ENCODE measurements at regions not wholly inside any gene's neighbourhood (a gene's known extent, or its start where the extent isn't known, plus 50 kb on each side); places are given as distances from the start of the nearest gene placed in this dataset.

- H3K36me3 ChIP-seq, result no peaks in the 10 kb centered on the region
These were observed 226.7 kb upstream of the SFRP2 start for GRCh38 chr4:154015578-154015977.

GRCh38 chr4:154014407-154015321, 225.8 kb upstream of the SFRP2 start:
- Histone ChIP-seq H3K36me3 (no peaks in the 10 kb centered on the region), H3K4me3 (no peak overlapping the region), H3K4me1 (no peaks in the 10 kb centered on the region), H3K27me3 (no peaks in the 10 kb centered on the region), H3K9me3 (no peaks in the 10 kb centered on the region), H3K27ac (no peak overlapping the region)
- TF ChIP-seq CTCF (IDR thresholded peaks at IDR 0.05), result no peak
- ATAC-seq (no peak), DNase-seq (no peak)
- intact Hi-C loops (cut with DNase I), result no loop called here

More at GRCh38 chr4:154015578-154015977, 226.7 kb upstream of the SFRP2 start:
- no peaks in the 10 kb centered on the region for H3K27me3 ChIP-seq
- H3K4me1 ChIP-seq, result no peaks in the 10 kb centered on the region
- no peak overlapping the region for H3K27ac ChIP-seq
- TF ChIP-seq CTCF (IDR thresholded peaks at IDR 0.05), result no peak
- H3K4me3 ChIP-seq, result no peak overlapping the region
- H3K9me3 ChIP-seq, result no peaks in the 10 kb centered on the region
- DNase-seq (no peak), ATAC-seq (no peak)
- intact Hi-C loops (cut with DNase I), result no loop called here

GRCh38 chr4:154013576-154013975, 224.7 kb upstream of the SFRP2 start:
- no peak for DNase-seq

GRCh38 chr4:154010371-154010770, 221.5 kb upstream of the SFRP2 start:
- DNase-seq (no peak), ATAC-seq (no peak)

More at GRCh38 chr4:154013576-154013975, 224.7 kb upstream of the SFRP2 start:
- ATAC-seq, result no peak
- Histone ChIP-seq H3K27ac (no peak overlapping the region), H3K4me3 (no peak overlapping the region), H3K9me3 (no peaks in the 10 kb centered on the region), H3K4me1 (no peaks in the 10 kb centered on the region), H3K36me3 (no peaks in the 10 kb centered on the region), H3K27me3 (no peaks in the 10 kb centered on the region)
- TF ChIP-seq CTCF (IDR thresholded peaks at IDR 0.05), result no peak
- intact Hi-C loops (cut with DNase I), result no loop called here

GRCh38 chr4:154009788-154010187, 220.9 kb upstream of the SFRP2 start:
- Histone ChIP-seq H3K9me3 (no peaks in the 10 kb centered on the region), H3K27me3 (no peaks in the 10 kb centered on the region), H3K36me3 (no peaks in the 10 kb centered on the region), H3K27ac (peak overlapping the region; percentile 17), H3K4me1 (no peaks in the 10 kb centered on the region), H3K4me3 (no peak overlapping the region)
- TF ChIP-seq CTCF (IDR thresholded peaks at IDR 0.05), result no peak
- DNase-seq, result no peak
- intact Hi-C loops (cut with DNase I), result no loop called here
- no peak for ATAC-seq

More at GRCh38 chr4:154010371-154010770, 221.5 kb upstream of the SFRP2 start:
- Histone ChIP-seq H3K27ac (peak overlapping the region; percentile 17), H3K4me3 (no peak overlapping the region), H3K9me3 (no peaks in the 10 kb centered on the region), H3K27me3 (no peaks in the 10 kb centered on the region), H3K4me1 (no peaks in the 10 kb centered on the region), H3K36me3 (no peaks in the 10 kb centered on the region)
- intact Hi-C loops (cut with DNase I), result no loop called here
- no peak for TF ChIP-seq CTCF (IDR thresholded peaks at IDR 0.05)

All from upper lobe of right lung (tissue), 1 donor.